K562 (cell line): ENCODE measurements at regions not wholly inside any gene's neighbourhood (a gene's known extent, or its start where the extent isn't known, plus 50 kb on each side); places are given as distances from the start of the nearest gene placed in this dataset.

Experiments used
- ATAC-seq: fragments of 200-7000 bp; cut with Tn5 transposase; 3 replicates; pipeline ENCODE4 v1.9.1; 2020; ENCODE audit warnings: moderate library complexity
- BruUV-seq: library from RNA; stranded (reverse); fragments of 400-500 nt; replicated peaks from 2 replicates; lab custom pipeline; 2021; lab: Mats Ljungman, UMichigan
- CTCF ChIA-PET: fragments of 300-600 bp; formaldehyde crosslinking; extraction: SDS; loops from one replicate; lab custom pipeline; 2021; ENCODE audit warnings: low intra/inter-chr PET ratio; lab: Yijun Ruan, JAX
- POLR2A ChIA-PET: fragments of 300-600, 350-650 bp; sonication (Branson Sonifier 250); formaldehyde crosslinking; extraction: SDS; loops from one replicate; lab custom pipeline; 2021; ENCODE audit warnings: antibody characterized with exemption, inconsistent platforms; lab: Yijun Ruan, JAX
- DNase-seq, 4 experiments: peaks; one replicate each; pipeline versions ENCODE4 v3.0.0 to v3.0.0-alpha.2; 2011 to 2018; ENCODE audit warnings: low spot score in 3 of 4, mixed read lengths in 3 of 4; ENCODE audit errors: extremely low read depth in 1 of 4
- FAIRE-seq: peaks from 2 replicates; lab custom pipeline; 2011; peaks lifted over from hg19 to GRCh38; lab: Jason Lieb, UNC
- H2AFZ ChIP-seq: 2 replicates; pipeline ENCODE4 v1.6.0; 2011; ENCODE audit warnings: low read depth, low read length, control low read depth, inconsistent platforms
- H3K27ac ChIP-seq: fragments of 200-600 bp; 3 replicates; pipeline ENCODE4 v1.8.0; 2011; ENCODE audit warnings: low read depth, mild to moderate bottlenecking, control low read depth, inconsistent platforms, low read length, moderate library complexity, mixed read lengths; ENCODE audit errors: extremely low read depth
- H3K27me3 ChIP-seq, 2 experiments: fragments of 300-600 bp in 1 of 2; 2 replicates in 1 of 2; 3 replicates in 1 of 2; pipeline versions ENCODE4 v1.6.0 to v1.8.0; 2011; ENCODE audit warnings: inconsistent platforms in 2 of 2, low read length in 2 of 2, mild to moderate bottlenecking in 1 of 2, mixed read lengths in 1 of 2, moderate library complexity in 1 of 2; ENCODE audit not compliant: control insufficient read depth in 2 of 2, insufficient read depth in 2 of 2
- H3K36me3 ChIP-seq: fragments of 300-600 bp; 3 replicates; pipeline ENCODE4 v1.8.0; 2011; ENCODE audit warnings: mild to moderate bottlenecking, low read length, inconsistent platforms; ENCODE audit not compliant: control insufficient read depth, insufficient read depth
- H3K4me1 ChIP-seq, 2 experiments: fragments of 200-600 bp in 1 of 2; replicated peaks in 1 of 2; 2 replicates in 1 of 2; 3 replicates in 1 of 2; pipeline versions ENCODE4 v1.5.1 to v1.8.0; 2011; ENCODE audit warnings: inconsistent platforms in 2 of 2, low read length in 2 of 2, mild to moderate bottlenecking in 1 of 2, mixed read lengths in 1 of 2, moderate library complexity in 1 of 2; ENCODE audit not compliant: control insufficient read depth in 2 of 2, insufficient read depth in 2 of 2
- H3K4me2 ChIP-seq: 2 replicates; pipeline ENCODE4 v1.6.1; 2011; ENCODE audit warnings: low read length, control low read depth, inconsistent platforms, mixed read lengths; ENCODE audit not compliant: insufficient read depth
- H3K4me3 ChIP-seq: fragments of 200-600 bp; sonication (generic), shearing (Covaris generic); 2 replicates; pipeline ENCODE4 v1.5.1; 2016; ENCODE audit warnings: control low read depth, inconsistent platforms
- H3K79me2 ChIP-seq: fragments of 200-600 bp; 3 replicates; pipeline ENCODE4 v1.8.0; 2011; ENCODE audit warnings: low read length, inconsistent platforms; ENCODE audit not compliant: control insufficient read depth, insufficient read depth
- H3K9ac ChIP-seq, 2 experiments: 2 replicates each; pipeline versions ENCODE4 v1.6.0 to v1.6.1; 2011; ENCODE audit warnings: low read depth in 2 of 2, low read length in 2 of 2, control low read depth in 1 of 2, inconsistent platforms in 1 of 2, mild to moderate bottlenecking in 1 of 2, mixed read lengths in 1 of 2; ENCODE audit not compliant: insufficient read depth in 1 of 2
- H3K9me1 ChIP-seq: one replicate; pipeline ENCODE4 v1.6.0; 2011; ENCODE audit warnings: inconsistent platforms, mild to moderate bottlenecking, low read length, moderate library complexity; ENCODE audit not compliant: control insufficient read depth, insufficient read depth
- H3K9me3 ChIP-seq: replicated peaks from 2 replicates; pipeline ENCODE4 v1.5.1; 2011; ENCODE audit warnings: low read depth, low read length, inconsistent platforms; ENCODE audit not compliant: control insufficient read depth, insufficient read depth
- H4K20me1 ChIP-seq: replicated peaks from 2 replicates; pipeline ENCODE4 v1.6.1; 2011; ENCODE audit warnings: low read length, inconsistent platforms, mixed read lengths; ENCODE audit not compliant: control insufficient read depth, insufficient read depth
- POLR3G ChIP-seq: IDR thresholded peaks from 2 replicates; pipeline ENCODE4 v1.6.1; 2011; ENCODE audit not compliant: insufficient read length, insufficient replicate concordance; ENCODE audit errors: extremely low read depth
- RBM17 ChIP-seq: fragments of 200-400 bp; formaldehyde crosslinking; IDR thresholded peaks from 2 replicates; pipeline ENCODE4 v1.6.1; 2017; ENCODE audit warnings: low read depth, mild to moderate bottlenecking, low read length, borderline replicate concordance
- SRSF3 ChIP-seq: fragments of 200-400 bp; formaldehyde crosslinking; IDR thresholded peaks from 2 replicates; pipeline ENCODE4 v1.6.1; 2016; ENCODE audit warnings: mild to moderate bottlenecking, low read length, moderate library complexity; ENCODE audit not compliant: insufficient read depth
- SRSF7 ChIP-seq: fragments of 200-400 bp; formaldehyde crosslinking; optimal IDR thresholded peaks from 2 replicates; pipeline ENCODE3; 2017; ENCODE audit warnings: mild to moderate bottlenecking, low read depth, low read length
- WGBS: fragments of 100-300 bp; shearing (Covaris generic); methylation state at CpG from one replicate; pipeline ENCODE4 v1.1.6; 2016; ENCODE audit warnings: low coverage, mixed read lengths; ENCODE audit not compliant: insufficient coverage; ENCODE audit errors: missing lambda C conversion rate; 5-methylcytosine and 5-hydroxymethylcytosine counted together
- in situ Hi-C: fragments of 300-500 bp; cut with MboI; formaldehyde crosslinking; loops from 4 replicates; pipeline ENCODE4 v1.15.0; 2018; ENCODE audit warnings: inconsistent platforms, mixed read lengths
- intact Hi-C: fragments of 100-400 bp; cut with micrococcal nuclease; formaldehyde crosslinking; loops from 2 replicates; pipeline ENCODE4 v1.14.2; 2022
- TF ChIP-seq, protein P1 (sequence below): fragments of 450-650 bp; IDR thresholded peaks from 2 replicates; pipeline ENCODE4 v1.6.1; 2018; ENCODE audit warnings: mild to moderate bottlenecking, low read depth; ENCODE audit not compliant: partially characterized antibody
- TF ChIP-seq, protein P2 (sequence below): sonication (generic); formaldehyde crosslinking; IDR thresholded peaks from 2 replicates; pipeline ENCODE4 v1.8.0; 2022; ENCODE audit warnings: mild to moderate bottlenecking, missing genetic modification reagents

DNA sequence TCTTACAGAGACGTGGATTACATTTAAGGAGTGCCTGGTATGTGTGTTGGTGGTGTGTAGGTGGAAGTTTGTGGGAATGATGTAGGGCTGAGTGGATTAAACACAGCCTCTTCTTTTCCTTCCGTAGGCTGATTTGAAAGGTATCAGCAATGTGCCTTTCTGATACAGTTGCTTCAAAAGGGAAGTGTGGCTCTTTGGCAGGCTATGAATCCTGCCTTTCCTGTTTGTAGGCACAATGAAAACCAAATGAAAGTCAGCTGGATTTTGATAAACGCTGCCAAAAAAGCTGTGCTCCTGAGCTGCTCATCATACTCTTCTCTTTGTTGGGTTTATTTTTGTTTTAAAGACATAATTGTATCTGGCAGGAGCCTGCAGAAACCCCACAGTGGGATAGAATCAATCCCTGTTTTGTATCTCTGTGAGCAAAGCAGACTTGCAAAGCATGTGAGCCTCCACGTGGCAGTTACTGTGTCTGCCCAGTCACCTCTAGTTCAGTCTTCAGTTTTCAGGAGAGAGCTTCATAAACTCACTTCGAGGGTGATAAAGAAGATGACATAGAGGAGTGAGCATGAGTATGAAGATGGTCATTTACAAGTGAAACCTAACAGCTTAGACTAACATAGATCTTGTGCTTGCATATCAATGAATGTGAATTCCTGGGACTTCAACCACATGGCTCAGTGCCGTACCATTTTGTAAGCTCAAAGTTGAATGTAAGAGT is 655.7 kb upstream of the KIRREL3 start:
- H3K4me3 ChIP-seq: no peak overlapping the region
- CTCF ChIA-PET: no interaction called here
- BruUV-seq: no TSS peak
- H3K79me2 ChIP-seq: no peaks in the 10 kb centered on the region
- no peaks in the 10 kb centered on the region for H3K9me1 ChIP-seq
- no peak for ATAC-seq
- intact Hi-C loops: no loop called here
- no peak overlapping the region for H3K9ac ChIP-seq
- DNase-seq: no peak
- no peak overlapping the region for H3K4me2 ChIP-seq
- H3K27ac ChIP-seq: no peak overlapping the region
- H3K27me3 ChIP-seq: no peaks in the 10 kb centered on the region
- TF ChIP-seq POLR3G (no peak), SRSF3 (no peak), SRSF7 (no peak), RBM17 (no peak)
- TF ChIP-seq, protein P1, sequence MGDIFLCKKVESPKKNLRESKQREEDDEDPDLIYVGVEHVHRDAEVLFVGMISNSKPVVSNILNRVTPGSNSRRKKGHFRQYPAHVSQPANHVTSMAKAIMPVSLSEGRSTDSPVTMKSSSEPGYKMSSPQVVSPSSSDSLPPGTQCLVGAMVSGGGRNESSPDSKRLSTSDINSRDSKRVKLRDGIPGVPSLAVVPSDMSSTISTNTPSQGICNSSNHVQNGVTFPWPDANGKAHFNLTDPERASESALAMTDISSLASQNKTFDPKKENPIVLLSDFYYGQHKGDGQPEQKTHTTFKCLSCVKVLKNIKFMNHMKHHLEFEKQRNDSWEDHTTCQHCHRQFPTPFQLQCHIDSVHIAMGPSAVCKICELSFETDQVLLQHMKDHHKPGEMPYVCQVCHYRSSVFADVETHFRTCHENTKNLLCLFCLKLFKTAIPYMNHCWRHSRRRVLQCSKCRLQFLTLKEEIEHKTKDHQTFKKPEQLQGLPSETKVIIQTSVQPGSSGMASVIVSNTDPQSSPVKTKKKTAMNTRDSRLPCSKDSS: no peak
- TF ChIP-seq, protein P2, sequence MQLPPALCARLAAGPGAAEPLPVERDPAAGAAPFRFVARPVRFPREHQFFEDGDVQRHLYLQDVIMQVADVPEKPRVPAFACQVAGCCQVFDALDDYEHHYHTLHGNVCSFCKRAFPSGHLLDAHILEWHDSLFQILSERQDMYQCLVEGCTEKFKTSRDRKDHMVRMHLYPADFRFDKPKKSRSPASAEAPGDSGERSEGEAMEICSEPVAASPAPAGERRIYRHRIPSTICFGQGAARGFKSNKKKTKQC (CRISPR knock-in tag): no peak
- no peaks in the 10 kb centered on the region for H3K4me1 ChIP-seq
- H4K20me1 ChIP-seq: no peaks in the 10 kb centered on the region
- POLR2A ChIA-PET: no interaction called here
- H3K9me3 ChIP-seq: no peaks in the 10 kb centered on the region; the same call in none of the 2 replicates
- FAIRE-seq: no peak
- no peak overlapping the region for H2AFZ ChIP-seq
- no peaks in the 10 kb centered on the region for H3K36me3 ChIP-seq
- WGBS: 2% methylated on average over 5 of the region's 6 CpGs
- in situ Hi-C loops: no loop called here
